Suprapubic skin (tissue), 4 donors: ENCODE measurements at regions not wholly inside any gene's neighbourhood (a gene's known extent, or its start where the extent isn't known, plus 50 kb on each side); places are given as distances from the start of the nearest gene placed in this dataset.
"Not testable (repeated sequence)": the region's sequence is repeated elsewhere in the genome, so short reads cannot be mapped to it uniquely, and the experiment has no call there.

Experiments
- DNase-seq, 2 donors: peaks; one replicate each; pipeline ENCODE4 v3.0.0-alpha.2; 2019; ENCODE audit warnings: low spot score in 2 of 2
- H3K27ac ChIP-seq: fragments of 200-600 bp; sonication (generic); one replicate; pipeline ENCODE4 v1.5.1; 2019
- H3K27me3 ChIP-seq: fragments of 200-600 bp; sonication (generic); one replicate; pipeline ENCODE4 v1.5.1; 2019
- H3K36me3 ChIP-seq: fragments of 200-600 bp; sonication (generic); one replicate; pipeline ENCODE4 v1.5.1; 2019
- H3K4me1 ChIP-seq: fragments of 200-600 bp; sonication (generic); one replicate; pipeline ENCODE4 v1.5.1; 2019
- H3K4me3 ChIP-seq: fragments of 200-600 bp; sonication (generic); one replicate; pipeline ENCODE4 v1.5.1; 2019; ENCODE audit warnings: mild to moderate bottlenecking
- H3K9me3 ChIP-seq: fragments of 200-600 bp; sonication (generic); one replicate; pipeline ENCODE4 v1.5.1; 2019
- CTCF ChIP-seq, 2 donors: fragments of 200-600 bp in 1 of 2; fragments of 450-650 bp in 1 of 2; sonication (generic) in 1 of 2; IDR thresholded peaks; one replicate each; pipeline ENCODE4 v1.5.1; 2016 to 2019; ENCODE audit warnings: antibody characterized with exemption in 2 of 2, mild to moderate bottlenecking in 1 of 2, moderate library complexity in 1 of 2
- EP300 ChIP-seq: sonication (generic); formaldehyde crosslinking; IDR thresholded peaks from one replicate; pipeline ENCODE4 v1.6.1; 2017; ENCODE audit warnings: antibody characterized with exemption
- POLR2A ChIP-seq, 2 donors: fragments of 450-650 bp; IDR thresholded peaks; one replicate each; pipeline ENCODE4 v1.6.1; 2017; ENCODE audit warnings: antibody characterized with exemption in 2 of 2, mild to moderate bottlenecking in 2 of 2, moderate library complexity in 2 of 2
- POLR2AphosphoS5 ChIP-seq, 3 donors: sonication (generic); formaldehyde crosslinking; IDR thresholded peaks; one replicate each; pipeline ENCODE4 v1.6.1; 2017; ENCODE audit warnings: antibody characterized with exemption in 3 of 3
- WGBS: methylation state at CpG from one replicate; pipeline ENCODE4 v1.1.5; 2018; 5-methylcytosine and 5-hydroxymethylcytosine counted together

- H3K9me3 ChIP-seq, H3K27ac ChIP-seq, H3K4me1 ChIP-seq, H3K27me3 ChIP-seq, DNase-seq, H3K4me3 ChIP-seq, H3K36me3 ChIP-seq: not testable (repeated sequence)
- 73% methylated on average over 2 of the region's 2 CpGs for WGBS
Measured at GRCh38 chr7:63291758-63292157, 706.9 kb upstream of the ZNF722 start.

- H3K27ac ChIP-seq, H3K4me1 ChIP-seq, H3K9me3 ChIP-seq, H3K4me3 ChIP-seq, H3K27me3 ChIP-seq, H3K36me3 ChIP-seq: not testable (repeated sequence)
- no CpG with 5 or more reads among the region's 13 CpGs for WGBS
- DNase-seq: peak in 1 of 2 donors; percentile 69
Measured at GRCh38 chr7:63317595-63317994, 681.1 kb upstream of the ZNF722 start.

GRCh38 chr7:63348755-63349408 lies 649.8 kb upstream of the ZNF722 start:
- H3K27ac ChIP-seq, H3K9me3 ChIP-seq, H3K4me3 ChIP-seq, H3K27me3 ChIP-seq, H3K36me3 ChIP-seq, H3K4me1 ChIP-seq, DNase-seq: not testable (repeated sequence)
- WGBS: 78% methylated on average over 12 of the region's 31 CpGs

- Histone ChIP-seq H3K27ac (no peak overlapping the region), H3K27me3 (no peaks in the 10 kb centered on the region), H3K4me1 (no peaks in the 10 kb centered on the region), H3K36me3 (no peaks in the 10 kb centered on the region), H3K9me3 (peaks cover 18% of the 10 kb centered on the region), H3K4me3 (no peak overlapping the region)
- no peak for DNase-seq
- TF ChIP-seq POLR2A (IDR thresholded peaks at IDR 0.05) (no peak), POLR2AphosphoS5 (IDR thresholded peaks at IDR 0.05) (no peak), CTCF (IDR thresholded peaks at IDR 0.05) (no peak), EP300 (no peak)
- WGBS: 26% methylated on average over 2 of the region's 2 CpGs
Measured at GRCh38 chr7:63376873-63377272, 621.8 kb upstream of the ZNF722 start.

GRCh38 chr7:63394139-63394538 lies 604.5 kb upstream of the ZNF722 start:
- H3K4me1 ChIP-seq, DNase-seq, H3K36me3 ChIP-seq, H3K27ac ChIP-seq, H3K4me3 ChIP-seq, H3K27me3 ChIP-seq, H3K9me3 ChIP-seq: not testable (repeated sequence)
- no CpG with 5 or more reads among the region's 25 CpGs for WGBS

GRCh38 chr7:63407881-63408280 lies 590.8 kb upstream of the ZNF722 start:
- H3K27me3 ChIP-seq, H3K9me3 ChIP-seq, H3K4me3 ChIP-seq, H3K4me1 ChIP-seq, H3K36me3 ChIP-seq, H3K27ac ChIP-seq: not testable (repeated sequence)
- peak in 1 of 2 donors; percentile 10 for DNase-seq
- WGBS: no CpG with 5 or more reads among the region's 8 CpGs
